HFF-Myc (cell line): ENCODE measurements at regions not wholly inside any gene's neighbourhood (a gene's known extent, or its start where the extent isn't known, plus 50 kb on each side); places are given as distances from the start of the nearest gene placed in this dataset.

Experiments
- DNase-seq: peaks from one replicate; pipeline ENCODE4 v3.0.0-alpha.2; 2011; ENCODE audit warnings: low read depth; ENCODE audit errors: extremely low read depth
- H3K4me3 ChIP-seq: replicated peaks from 2 replicates; pipeline ENCODE4 v1.5.1; 2011; ENCODE audit warnings: low read depth, mild to moderate bottlenecking, control low read depth, low read length
- TF ChIP-seq, protein P1 (sequence below): IDR thresholded peaks from 2 replicates; pipeline ENCODE4 v1.5.1; 2012; ENCODE audit warnings: mild to moderate bottlenecking, low read depth, low read length, control low read depth; ENCODE audit errors: missing control alignments

DNA sequence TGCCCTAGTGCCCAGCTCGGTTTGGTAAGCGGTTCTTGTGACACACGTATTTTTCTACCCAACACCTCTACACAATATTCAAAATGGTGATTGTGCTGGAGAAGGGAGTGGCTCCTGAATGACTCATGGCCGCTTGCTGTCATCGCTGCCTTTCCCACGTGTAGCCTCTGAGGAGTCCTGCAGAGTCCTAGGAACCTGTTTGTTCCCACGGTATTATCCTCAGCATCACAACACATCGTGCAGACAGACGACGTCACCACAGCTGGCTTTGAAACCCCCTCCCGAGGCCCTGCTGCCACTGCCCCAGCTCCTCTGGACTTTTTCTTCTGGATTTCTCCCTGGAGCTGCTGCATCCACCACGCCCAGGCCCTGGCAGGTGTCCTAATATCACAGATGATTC, 353.5 kb downstream of the SMOC2 start:
- DNase-seq = no peak
- TF ChIP-seq, protein P1, sequence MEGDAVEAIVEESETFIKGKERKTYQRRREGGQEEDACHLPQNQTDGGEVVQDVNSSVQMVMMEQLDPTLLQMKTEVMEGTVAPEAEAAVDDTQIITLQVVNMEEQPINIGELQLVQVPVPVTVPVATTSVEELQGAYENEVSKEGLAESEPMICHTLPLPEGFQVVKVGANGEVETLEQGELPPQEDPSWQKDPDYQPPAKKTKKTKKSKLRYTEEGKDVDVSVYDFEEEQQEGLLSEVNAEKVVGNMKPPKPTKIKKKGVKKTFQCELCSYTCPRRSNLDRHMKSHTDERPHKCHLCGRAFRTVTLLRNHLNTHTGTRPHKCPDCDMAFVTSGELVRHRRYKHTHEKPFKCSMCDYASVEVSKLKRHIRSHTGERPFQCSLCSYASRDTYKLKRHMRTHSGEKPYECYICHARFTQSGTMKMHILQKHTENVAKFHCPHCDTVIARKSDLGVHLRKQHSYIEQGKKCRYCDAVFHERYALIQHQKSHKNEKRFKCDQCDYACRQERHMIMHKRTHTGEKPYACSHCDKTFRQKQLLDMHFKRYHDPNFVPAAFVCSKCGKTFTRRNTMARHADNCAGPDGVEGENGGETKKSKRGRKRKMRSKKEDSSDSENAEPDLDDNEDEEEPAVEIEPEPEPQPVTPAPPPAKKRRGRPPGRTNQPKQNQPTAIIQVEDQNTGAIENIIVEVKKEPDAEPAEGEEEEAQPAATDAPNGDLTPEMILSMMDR = no peak
- H3K4me3 ChIP-seq = no peak overlapping the region

DNA sequence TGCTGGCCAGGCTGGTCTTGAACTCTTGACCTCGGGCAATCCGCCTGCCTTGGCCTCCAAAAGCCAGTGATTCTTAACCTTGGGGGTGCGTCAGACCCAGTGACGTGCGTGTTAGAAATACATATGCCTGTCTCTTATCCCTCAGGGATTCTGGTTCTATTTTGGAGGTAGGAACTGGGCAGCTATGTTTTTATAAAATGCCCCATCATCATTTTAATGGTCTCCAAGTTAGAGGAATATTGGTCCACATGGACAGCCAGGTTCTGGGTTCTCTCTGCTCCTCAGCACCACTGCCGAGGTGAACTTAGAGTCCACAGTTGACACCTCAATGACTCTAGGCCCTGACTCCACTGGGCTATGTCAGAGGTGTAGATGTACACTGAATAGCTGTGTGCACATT, 352.7 kb downstream of the SMOC2 start:
- TF ChIP-seq, protein P1 = no peak
- H3K4me3 ChIP-seq = no peak overlapping the region
- no peak for DNase-seq

DNA sequence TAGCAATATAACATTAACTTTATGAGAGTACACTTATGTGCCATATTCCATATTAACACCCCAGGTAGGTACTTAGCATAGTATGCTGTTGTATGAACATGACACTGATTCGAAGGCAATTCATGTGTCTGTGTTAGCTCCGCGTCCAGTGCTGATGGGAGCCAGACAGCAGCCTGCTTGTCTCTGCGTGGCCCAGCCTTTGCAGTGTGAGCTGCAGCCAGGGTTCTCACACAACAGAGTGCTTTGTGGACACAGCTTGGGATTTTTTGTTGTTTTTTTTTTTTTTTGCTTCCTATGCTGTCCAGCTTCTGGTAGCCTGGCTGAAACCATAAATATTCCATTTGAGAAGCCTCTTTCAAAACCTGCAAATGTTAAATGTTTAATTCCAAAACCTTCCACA, 350.9 kb downstream of the SMOC2 start:
- DNase-seq = no peak
- H3K4me3 ChIP-seq = no peak overlapping the region
- TF ChIP-seq, protein P1 = no peak

DNA sequence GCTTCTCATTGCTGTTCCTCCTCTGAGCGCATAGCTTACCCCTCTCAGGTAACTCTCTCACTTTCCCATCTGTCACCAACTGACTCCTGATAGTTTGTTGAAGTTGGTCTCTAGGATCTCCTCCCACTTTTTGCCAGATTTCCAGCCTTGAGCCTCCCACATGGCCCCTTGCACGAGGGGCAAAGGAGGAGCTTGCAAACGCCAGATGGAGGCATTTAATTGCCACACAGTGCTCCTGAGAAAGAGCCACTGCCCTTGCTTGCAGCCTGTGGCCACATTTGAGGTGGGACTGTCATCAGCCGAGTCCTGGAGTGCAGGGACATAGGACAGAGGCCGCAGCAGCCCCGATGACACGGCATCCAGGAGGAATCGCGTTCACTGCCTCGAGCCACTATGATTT, 348.7 kb downstream of the SMOC2 start:
- H3K4me3 ChIP-seq = no peak overlapping the region
- no peak for DNase-seq
- TF ChIP-seq, protein P1 = no peak

DNA sequence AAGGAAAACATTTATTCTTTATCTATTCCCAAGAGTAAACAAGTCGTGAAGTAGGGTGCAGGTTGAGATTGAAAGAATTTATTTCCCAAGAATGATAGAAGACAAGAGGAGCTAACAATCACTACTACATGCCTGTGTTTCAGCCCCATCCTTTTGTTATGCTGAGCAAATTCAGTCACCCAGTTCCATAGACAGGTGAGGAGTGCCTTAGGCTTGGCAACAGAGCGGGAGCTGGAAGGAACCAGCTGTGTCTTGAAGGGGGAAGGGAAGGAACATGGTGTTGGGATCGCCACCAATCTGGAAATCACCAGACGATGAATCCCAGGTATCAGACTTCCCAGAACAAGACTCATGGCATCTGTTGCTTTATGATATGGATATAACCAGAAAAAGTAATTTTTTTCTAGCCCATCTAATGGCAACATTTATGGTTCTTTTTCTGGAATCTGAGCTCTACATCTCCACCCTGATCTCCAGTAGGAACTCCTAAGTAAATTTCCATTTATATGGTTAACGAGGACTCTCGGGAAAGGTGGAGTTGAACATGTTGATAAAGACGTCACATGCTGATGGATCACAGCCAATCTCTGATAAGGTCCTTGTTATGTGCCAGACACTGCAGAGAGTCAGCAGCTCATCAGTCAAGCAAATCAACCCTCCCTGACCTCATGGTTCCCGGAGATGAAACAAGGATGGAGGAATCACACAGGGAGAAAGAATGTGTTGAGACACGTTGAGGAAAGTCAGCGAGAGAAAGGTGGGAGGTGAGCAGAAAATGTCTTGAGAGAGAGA, 344.9 kb downstream of the SMOC2 start:
- DNase-seq = no peak
- H3K4me3 ChIP-seq = no peak overlapping the region
- TF ChIP-seq, protein P1 = no peak

DNA sequence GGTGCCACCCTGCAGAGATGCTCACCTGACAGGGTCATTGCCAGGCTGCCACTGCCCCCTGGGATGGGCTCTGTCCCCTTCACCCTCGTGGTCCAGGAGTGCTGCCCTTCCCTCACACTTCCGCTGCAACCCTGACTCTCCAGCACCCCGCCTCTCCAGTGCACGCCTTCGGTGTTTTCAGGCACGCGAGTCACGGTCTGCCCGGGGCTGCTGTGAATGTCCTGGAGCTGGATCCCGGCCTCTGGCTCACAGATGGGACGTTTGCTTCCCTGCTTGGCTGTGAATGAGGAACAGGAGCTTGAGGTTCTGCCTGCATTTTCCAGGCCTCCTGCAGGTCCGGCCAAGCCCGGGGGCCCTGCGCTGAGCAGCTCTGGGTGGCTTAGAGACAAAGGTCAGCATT, 343.4 kb downstream of the SMOC2 start:
- TF ChIP-seq, protein P1 = no peak
- H3K4me3 ChIP-seq = no peak overlapping the region
- DNase-seq = no peak

DNA sequence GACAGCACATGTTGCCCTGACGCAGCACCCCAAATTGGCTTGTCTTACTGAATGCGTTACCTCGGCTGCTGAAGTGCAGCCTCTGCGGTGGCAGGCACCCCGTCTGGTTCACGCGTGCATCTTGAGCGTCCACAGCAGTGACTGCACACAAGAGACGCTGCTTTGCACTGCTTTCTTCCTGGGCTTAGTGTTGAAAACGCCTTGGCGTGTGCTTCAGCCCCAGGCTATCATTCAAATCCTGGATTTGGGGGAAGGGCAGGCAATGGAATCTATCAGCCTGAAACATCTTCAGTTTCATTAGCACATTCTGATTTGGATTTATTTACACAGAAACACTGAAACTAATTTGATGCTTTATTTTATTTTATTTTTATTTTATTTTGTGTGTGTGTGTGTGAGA, 342.7 kb downstream of the SMOC2 start:
- DNase-seq = no peak
- no peak overlapping the region for H3K4me3 ChIP-seq
- TF ChIP-seq, protein P1 = no peak
